C4-2B (cell line): ENCODE measurements at regions not wholly inside any gene's neighbourhood (a gene's known extent, or its start where the extent isn't known, plus 50 kb on each side); places are given as distances from the start of the nearest gene placed in this dataset.

Experiments
- ZFX ChIP-seq: fragments of 450-650 bp; IDR thresholded peaks from 2 replicates; pipeline ENCODE4 v1.6.1; 2017
- TF ChIP-seq, protein P1 (sequence below): fragments of 450-650 bp; conservative IDR thresholded peaks from 2 replicates; pipeline ENCODE4 v1.5.1; 2017; ENCODE audit warnings: mild to moderate bottlenecking

DNA sequence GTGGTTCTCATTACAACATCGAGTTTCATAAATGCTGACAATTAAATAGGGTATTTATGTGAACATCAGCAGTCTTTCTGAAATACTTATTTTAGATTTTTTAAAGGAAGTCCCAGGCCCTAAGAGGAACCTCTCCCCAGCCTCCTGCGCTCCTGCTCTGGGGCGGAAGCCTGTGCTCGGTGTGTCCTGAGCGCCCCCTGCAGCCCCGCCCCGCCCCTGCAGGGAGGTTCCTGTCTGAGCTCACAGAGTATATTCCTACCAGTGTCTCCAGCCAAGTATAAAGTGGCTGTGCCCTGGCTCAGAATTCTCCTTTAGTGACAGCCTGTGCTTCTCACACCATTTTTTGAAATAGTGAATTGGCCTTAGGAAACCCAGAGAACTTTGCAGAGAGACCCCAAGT, 567.9 kb downstream of the GOLGA6L6 start:
- TF ChIP-seq, protein P1, sequence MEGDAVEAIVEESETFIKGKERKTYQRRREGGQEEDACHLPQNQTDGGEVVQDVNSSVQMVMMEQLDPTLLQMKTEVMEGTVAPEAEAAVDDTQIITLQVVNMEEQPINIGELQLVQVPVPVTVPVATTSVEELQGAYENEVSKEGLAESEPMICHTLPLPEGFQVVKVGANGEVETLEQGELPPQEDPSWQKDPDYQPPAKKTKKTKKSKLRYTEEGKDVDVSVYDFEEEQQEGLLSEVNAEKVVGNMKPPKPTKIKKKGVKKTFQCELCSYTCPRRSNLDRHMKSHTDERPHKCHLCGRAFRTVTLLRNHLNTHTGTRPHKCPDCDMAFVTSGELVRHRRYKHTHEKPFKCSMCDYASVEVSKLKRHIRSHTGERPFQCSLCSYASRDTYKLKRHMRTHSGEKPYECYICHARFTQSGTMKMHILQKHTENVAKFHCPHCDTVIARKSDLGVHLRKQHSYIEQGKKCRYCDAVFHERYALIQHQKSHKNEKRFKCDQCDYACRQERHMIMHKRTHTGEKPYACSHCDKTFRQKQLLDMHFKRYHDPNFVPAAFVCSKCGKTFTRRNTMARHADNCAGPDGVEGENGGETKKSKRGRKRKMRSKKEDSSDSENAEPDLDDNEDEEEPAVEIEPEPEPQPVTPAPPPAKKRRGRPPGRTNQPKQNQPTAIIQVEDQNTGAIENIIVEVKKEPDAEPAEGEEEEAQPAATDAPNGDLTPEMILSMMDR = peak; percentile 85
- TF ChIP-seq ZFX = no peak
